Skeletal muscle tissue (tissue), 3 donors: ENCODE measurements at regions not wholly inside any gene's neighbourhood (a gene's known extent, or its start where the extent isn't known, plus 50 kb on each side); places are given as distances from the start of the nearest gene placed in this dataset.

Experiments
- H3K27ac ChIP-seq: one replicate; pipeline ENCODE4 v1.7.0; 2013; ENCODE audit warnings: mild to moderate bottlenecking, low read depth, low read length, inconsistent platforms
- H3K27me3 ChIP-seq, 3 donors: one replicate each; pipeline ENCODE4 v1.7.0; 2013; ENCODE audit warnings: low read length in 3 of 3; ENCODE audit not compliant: control insufficient read depth in 3 of 3, insufficient read depth in 3 of 3
- H3K36me3 ChIP-seq, 3 donors: one replicate each; pipeline ENCODE4 v1.7.0; 2013; ENCODE audit warnings: low read length in 3 of 3; ENCODE audit not compliant: control insufficient read depth in 3 of 3, insufficient read depth in 3 of 3
- H3K4me1 ChIP-seq, 3 donors: one replicate each; pipeline ENCODE4 v1.7.0; 2013; ENCODE audit warnings: low read length in 3 of 3, mild to moderate bottlenecking in 3 of 3; ENCODE audit not compliant: control insufficient read depth in 3 of 3, insufficient read depth in 3 of 3
- H3K4me3 ChIP-seq, 3 donors: one replicate each; pipeline ENCODE4 v1.7.0; 2013; ENCODE audit warnings: low read length in 3 of 3
- H3K9ac ChIP-seq, 3 donors: one replicate each; pipeline ENCODE4 v1.7.0; 2013; ENCODE audit warnings: low read length in 3 of 3, mild to moderate bottlenecking in 3 of 3, moderate library complexity in 2 of 3, low read depth in 1 of 3
- H3K9me3 ChIP-seq, 3 donors: one replicate each; pipeline ENCODE4 v1.7.0; 2013; ENCODE audit warnings: low read length in 3 of 3; ENCODE audit not compliant: control insufficient read depth in 3 of 3
- donor health status: Osteomylitis.

GRCh38 chr2:41954304-41955291, 93.2 kb upstream of the PKDCC start:
- H3K9ac ChIP-seq: no peak overlapping the region
- H3K36me3 ChIP-seq: no peaks in the 10 kb centered on the region
- H3K27ac ChIP-seq: no peak overlapping the region
- no peak overlapping the region for H3K4me3 ChIP-seq
- H3K9me3 ChIP-seq: no peaks in the 10 kb centered on the region
- H3K4me1 ChIP-seq: peaks cover 0 to 2% (median 2%) of the 10 kb centered on the region in 3 donors
- H3K27me3 ChIP-seq: no peaks in the 10 kb centered on the region

- Histone ChIP-seq H3K27me3 (no peaks in the 10 kb centered on the region), H3K27ac (no peak overlapping the region), H3K4me3 (no peak overlapping the region), H3K4me1 (peaks cover 0 to 2% (median under 1%) of the 10 kb centered on the region in 3 donors), H3K9ac (no peak overlapping the region), H3K9me3 (no peaks in the 10 kb centered on the region), H3K36me3 (no peaks in the 10 kb centered on the region)
Measured at GRCh38 chr2:41955316-41956043, 92.3 kb upstream of the PKDCC start.

GRCh38 chr2:41957431-41957830, 90.4 kb upstream of the PKDCC start:
- Histone ChIP-seq H3K27ac (no peak overlapping the region), H3K4me3 (no peak overlapping the region), H3K9ac (no peak overlapping the region), H3K4me1 (peaks cover 0 to 2% (median 0%) of the 10 kb centered on the region in 3 donors), H3K27me3 (no peaks in the 10 kb centered on the region), H3K36me3 (no peaks in the 10 kb centered on the region), H3K9me3 (no peaks in the 10 kb centered on the region)

GRCh38 chr2:41958251-41958650, 89.6 kb upstream of the PKDCC start:
- H3K36me3 ChIP-seq: no peaks in the 10 kb centered on the region
- no peaks in the 10 kb centered on the region for H3K9me3 ChIP-seq
- H3K4me3 ChIP-seq: no peak overlapping the region
- H3K27me3 ChIP-seq: no peaks in the 10 kb centered on the region
- H3K27ac ChIP-seq: no peak overlapping the region
- H3K9ac ChIP-seq: no peak overlapping the region
- H3K4me1 ChIP-seq: peaks cover 0 to 2% (median 0%) of the 10 kb centered on the region in 3 donors

GRCh38 chr2:41958775-41959174, 89.0 kb upstream of the PKDCC start:
- H3K27me3 ChIP-seq: no peaks in the 10 kb centered on the region
- no peak overlapping the region for H3K9ac ChIP-seq
- H3K36me3 ChIP-seq: no peaks in the 10 kb centered on the region
- no peak overlapping the region for H3K4me3 ChIP-seq
- H3K9me3 ChIP-seq: no peaks in the 10 kb centered on the region
- peaks cover 2 to 4% (median 2%) of the 10 kb centered on the region in 3 donors for H3K4me1 ChIP-seq
- no peak overlapping the region for H3K27ac ChIP-seq

- Histone ChIP-seq H3K9me3 (no peaks in the 10 kb centered on the region), H3K27ac (no peak overlapping the region), H3K9ac (no peak overlapping the region), H3K4me1 (peaks cover 4 to 12% (median 10%) of the 10 kb centered on the region in 3 donors), H3K27me3 (no peaks in the 10 kb centered on the region), H3K4me3 (no peak overlapping the region), H3K36me3 (no peaks in the 10 kb centered on the region)
Measured at GRCh38 chr2:41959760-41960159, 88.1 kb upstream of the PKDCC start.

- Histone ChIP-seq H3K27me3 (no peaks in the 10 kb centered on the region), H3K9me3 (no peaks in the 10 kb centered on the region), H3K36me3 (no peaks in the 10 kb centered on the region), H3K27ac (peak overlapping the region; percentile 46), H3K4me3 (no peak overlapping the region), H3K4me1 (peaks cover 30 to 41% (median 39%) of the 10 kb centered on the region in 3 donors), H3K9ac (no peak overlapping the region)
Measured at GRCh38 chr2:41962922-41963622, 84.7 kb upstream of the PKDCC start.

GRCh38 chr2:41963661-41964525, 83.9 kb upstream of the PKDCC start:
- H3K27ac ChIP-seq: peak overlapping the region; percentile 46
- no peak overlapping the region for H3K4me3 ChIP-seq
- no peaks in the 10 kb centered on the region for H3K27me3 ChIP-seq
- H3K4me1 ChIP-seq: peaks cover 33 to 45% (median 44%) of the 10 kb centered on the region in 3 donors
- H3K36me3 ChIP-seq: no peaks in the 10 kb centered on the region
- no peaks in the 10 kb centered on the region for H3K9me3 ChIP-seq
- peak overlapping the region in 1 of 3 donors; percentile 16 for H3K9ac ChIP-seq
